GM12878 (cell line): ENCODE measurements at regions not wholly inside any gene's neighbourhood (a gene's known extent, or its start where the extent isn't known, plus 50 kb on each side); places are given as distances from the start of the nearest gene placed in this dataset.
"Not testable (repeated sequence)": the region's sequence is repeated elsewhere in the genome, so short reads cannot be mapped to it uniquely, and the experiment has no call there.

Source experiments
- MYC ChIP-seq: IDR thresholded peaks from 2 replicates; pipeline ENCODE4 v1.6.1; 2011; ENCODE audit warnings: mild to moderate bottlenecking, low read length, moderate library complexity, inconsistent platforms; ENCODE audit not compliant: insufficient read depth, insufficient replicate concordance, insufficient read length, severe bottlenecking
- POLR2A ChIP-seq: IDR thresholded peaks from 2 replicates; pipeline ENCODE4 v1.6.1; 2011; ENCODE audit warnings: low read depth, mild to moderate bottlenecking, low read length
- TF ChIP-seq, protein P1 (sequence below): fragments of 450-650 bp; IDR thresholded peaks from 2 replicates; pipeline ENCODE4 v1.6.1; 2017; ENCODE audit warnings: mild to moderate bottlenecking, low read depth, inconsistent platforms; ENCODE audit not compliant: poor library complexity, severe bottlenecking
- TF ChIP-seq, protein P2 (sequence below), 3 experiments: IDR thresholded peaks in 2 of 3; conservative IDR thresholded peaks in 1 of 3; 2 replicates each; pipeline ENCODE4 v1.5.1; 2011; ENCODE audit warnings: low read depth in 3 of 3, low read length in 3 of 3, mild to moderate bottlenecking in 3 of 3, control low read depth in 2 of 3, moderate library complexity in 2 of 3, inconsistent platforms in 1 of 3, mixed read lengths in 1 of 3; ENCODE audit not compliant: control insufficient read depth in 2 of 3, insufficient read depth in 1 of 3; ENCODE audit errors: extremely low read depth in 1 of 3
- TF ChIP-seq, protein P3 (sequence below): IDR thresholded peaks from 2 replicates; pipeline ENCODE4 v1.6.1; 2012; ENCODE audit warnings: low read depth, low read length, improper control_type of control experiment

DNA sequence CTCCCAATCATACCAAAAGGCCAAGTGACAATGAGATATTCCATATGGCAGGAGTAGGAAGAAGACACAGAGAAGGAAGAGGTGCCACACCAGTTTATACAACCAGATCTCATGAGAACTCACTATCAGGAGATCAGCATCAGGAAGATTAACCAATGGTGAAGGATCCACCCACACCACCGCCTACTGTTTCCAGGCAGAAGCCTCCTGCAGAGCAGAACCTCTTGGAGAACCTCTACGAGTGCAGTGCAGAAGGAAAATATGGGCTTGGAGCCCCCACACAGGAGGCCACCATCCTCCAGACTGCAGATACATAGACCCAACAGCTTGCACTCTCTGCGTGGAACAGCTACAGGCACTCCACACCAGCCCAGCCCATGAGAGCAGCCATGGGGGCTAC, 264.4 kb downstream of the POTED start:
- TF ChIP-seq, protein P1, sequence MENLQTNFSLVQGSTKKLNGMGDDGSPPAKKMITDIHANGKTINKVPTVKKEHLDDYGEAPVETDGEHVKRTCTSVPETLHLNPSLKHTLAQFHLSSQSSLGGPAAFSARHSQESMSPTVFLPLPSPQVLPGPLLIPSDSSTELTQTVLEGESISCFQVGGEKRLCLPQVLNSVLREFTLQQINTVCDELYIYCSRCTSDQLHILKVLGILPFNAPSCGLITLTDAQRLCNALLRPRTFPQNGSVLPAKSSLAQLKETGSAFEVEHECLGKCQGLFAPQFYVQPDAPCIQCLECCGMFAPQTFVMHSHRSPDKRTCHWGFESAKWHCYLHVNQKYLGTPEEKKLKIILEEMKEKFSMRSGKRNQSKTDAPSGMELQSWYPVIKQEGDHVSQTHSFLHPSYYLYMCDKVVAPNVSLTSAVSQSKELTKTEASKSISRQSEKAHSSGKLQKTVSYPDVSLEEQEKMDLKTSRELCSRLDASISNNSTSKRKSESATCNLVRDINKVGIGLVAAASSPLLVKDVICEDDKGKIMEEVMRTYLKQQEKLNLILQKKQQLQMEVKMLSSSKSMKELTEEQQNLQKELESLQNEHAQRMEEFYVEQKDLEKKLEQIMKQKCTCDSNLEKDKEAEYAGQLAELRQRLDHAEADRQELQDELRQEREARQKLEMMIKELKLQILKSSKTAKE, result not testable (repeated sequence)
- TF ChIP-seq, protein P2, sequence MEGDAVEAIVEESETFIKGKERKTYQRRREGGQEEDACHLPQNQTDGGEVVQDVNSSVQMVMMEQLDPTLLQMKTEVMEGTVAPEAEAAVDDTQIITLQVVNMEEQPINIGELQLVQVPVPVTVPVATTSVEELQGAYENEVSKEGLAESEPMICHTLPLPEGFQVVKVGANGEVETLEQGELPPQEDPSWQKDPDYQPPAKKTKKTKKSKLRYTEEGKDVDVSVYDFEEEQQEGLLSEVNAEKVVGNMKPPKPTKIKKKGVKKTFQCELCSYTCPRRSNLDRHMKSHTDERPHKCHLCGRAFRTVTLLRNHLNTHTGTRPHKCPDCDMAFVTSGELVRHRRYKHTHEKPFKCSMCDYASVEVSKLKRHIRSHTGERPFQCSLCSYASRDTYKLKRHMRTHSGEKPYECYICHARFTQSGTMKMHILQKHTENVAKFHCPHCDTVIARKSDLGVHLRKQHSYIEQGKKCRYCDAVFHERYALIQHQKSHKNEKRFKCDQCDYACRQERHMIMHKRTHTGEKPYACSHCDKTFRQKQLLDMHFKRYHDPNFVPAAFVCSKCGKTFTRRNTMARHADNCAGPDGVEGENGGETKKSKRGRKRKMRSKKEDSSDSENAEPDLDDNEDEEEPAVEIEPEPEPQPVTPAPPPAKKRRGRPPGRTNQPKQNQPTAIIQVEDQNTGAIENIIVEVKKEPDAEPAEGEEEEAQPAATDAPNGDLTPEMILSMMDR (IDR thresholded peaks at IDR 0.05 in 2 of 3, conservative IDR thresholded peaks at IDR 0.05 in 1 of 3; ENCODE audit: control insufficient read depth in 2 of 3, extremely low read depth in 1 of 3, insufficient read depth in 1 of 3, low read depth in 3 of 3, low read length in 3 of 3), result not testable (repeated sequence)
- TF ChIP-seq POLR2A, MYC: not testable (repeated sequence)
- TF ChIP-seq, protein P3, sequence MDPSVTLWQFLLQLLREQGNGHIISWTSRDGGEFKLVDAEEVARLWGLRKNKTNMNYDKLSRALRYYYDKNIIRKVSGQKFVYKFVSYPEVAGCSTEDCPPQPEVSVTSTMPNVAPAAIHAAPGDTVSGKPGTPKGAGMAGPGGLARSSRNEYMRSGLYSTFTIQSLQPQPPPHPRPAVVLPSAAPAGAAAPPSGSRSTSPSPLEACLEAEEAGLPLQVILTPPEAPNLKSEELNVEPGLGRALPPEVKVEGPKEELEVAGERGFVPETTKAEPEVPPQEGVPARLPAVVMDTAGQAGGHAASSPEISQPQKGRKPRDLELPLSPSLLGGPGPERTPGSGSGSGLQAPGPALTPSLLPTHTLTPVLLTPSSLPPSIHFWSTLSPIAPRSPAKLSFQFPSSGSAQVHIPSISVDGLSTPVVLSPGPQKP, result not testable (repeated sequence)
